ENCODE measurements at regions not wholly inside any gene's neighbourhood (a gene's known extent, or its start where the extent isn't known, plus 50 kb on each side); places are given as distances from the start of the nearest gene placed in this dataset.

DNA sequence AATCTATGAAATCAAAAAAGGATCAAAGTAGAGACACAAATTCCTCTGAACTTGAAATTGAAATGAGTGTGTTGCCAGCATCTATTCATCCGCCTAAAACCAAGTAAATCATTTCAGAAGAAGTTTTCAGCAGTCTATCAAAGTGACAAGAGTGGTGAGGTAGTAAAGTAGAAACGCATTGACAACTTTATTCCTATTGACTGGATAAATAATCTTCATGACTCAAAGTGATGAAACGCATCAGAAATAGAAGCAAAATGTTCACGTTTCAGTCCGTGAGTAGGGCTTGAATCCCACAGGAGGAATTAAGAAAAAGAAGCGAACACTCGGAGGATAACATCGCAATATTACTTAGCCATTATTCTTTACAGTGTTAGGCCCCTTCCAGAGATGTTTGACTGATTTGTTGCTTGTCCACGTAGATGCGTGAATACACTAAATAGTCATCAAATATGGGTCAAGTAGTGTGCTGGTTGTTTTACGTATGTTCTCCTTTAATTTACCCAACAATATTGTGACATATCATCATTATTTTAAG is 314.4 kb downstream of the PLK2 start:
- TF ChIP-seq, protein P1, sequence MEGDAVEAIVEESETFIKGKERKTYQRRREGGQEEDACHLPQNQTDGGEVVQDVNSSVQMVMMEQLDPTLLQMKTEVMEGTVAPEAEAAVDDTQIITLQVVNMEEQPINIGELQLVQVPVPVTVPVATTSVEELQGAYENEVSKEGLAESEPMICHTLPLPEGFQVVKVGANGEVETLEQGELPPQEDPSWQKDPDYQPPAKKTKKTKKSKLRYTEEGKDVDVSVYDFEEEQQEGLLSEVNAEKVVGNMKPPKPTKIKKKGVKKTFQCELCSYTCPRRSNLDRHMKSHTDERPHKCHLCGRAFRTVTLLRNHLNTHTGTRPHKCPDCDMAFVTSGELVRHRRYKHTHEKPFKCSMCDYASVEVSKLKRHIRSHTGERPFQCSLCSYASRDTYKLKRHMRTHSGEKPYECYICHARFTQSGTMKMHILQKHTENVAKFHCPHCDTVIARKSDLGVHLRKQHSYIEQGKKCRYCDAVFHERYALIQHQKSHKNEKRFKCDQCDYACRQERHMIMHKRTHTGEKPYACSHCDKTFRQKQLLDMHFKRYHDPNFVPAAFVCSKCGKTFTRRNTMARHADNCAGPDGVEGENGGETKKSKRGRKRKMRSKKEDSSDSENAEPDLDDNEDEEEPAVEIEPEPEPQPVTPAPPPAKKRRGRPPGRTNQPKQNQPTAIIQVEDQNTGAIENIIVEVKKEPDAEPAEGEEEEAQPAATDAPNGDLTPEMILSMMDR (IDR thresholded peaks at IDR 0.05; ENCODE audit: low read depth, low read length, poor library complexity, severe bottlenecking), result no peak
- TF ChIP-seq EZH2phosphoT487 (IDR thresholded peaks at IDR 0.05; ENCODE audit: borderline replicate concordance, low read length), result no peak

All from DOHH2 (cell line).